ENCODE measurements at regions not wholly inside any gene's neighbourhood (a gene's known extent, or its start where the extent isn't known, plus 50 kb on each side); places are given as distances from the start of the nearest gene placed in this dataset.

DNA sequence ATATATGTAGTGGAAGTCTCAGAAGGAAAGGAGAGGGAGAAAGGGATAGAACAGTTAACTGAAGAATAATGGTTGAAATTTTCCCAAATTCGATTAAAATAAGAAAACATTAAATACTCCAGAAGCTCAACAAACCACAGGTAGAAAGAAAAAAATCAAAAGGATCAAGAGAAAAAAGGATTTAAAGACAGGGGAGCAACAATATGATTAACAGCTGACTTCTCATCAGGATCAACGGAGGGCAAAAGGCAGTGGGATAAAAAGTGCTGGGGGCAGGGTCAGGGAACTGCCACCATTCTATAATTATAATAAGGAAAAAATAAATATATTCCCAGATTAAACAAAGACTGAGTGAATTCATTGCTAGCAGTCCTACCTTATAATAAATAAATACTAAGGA, 55.3 kb downstream of the CDKN2C start:
- Histone ChIP-seq H3K9me3 (ENCODE audit: control insufficient read depth in 4 of 4, low read length in 3 of 4) (no peaks in the 10 kb centered on the region), H3K9ac (ENCODE audit: low read depth in 1 of 2, low read length in 2 of 2) (no peak overlapping the region), H3K27ac (ENCODE audit: low read depth in 1 of 2, low read length in 2 of 2) (no peak overlapping the region), H3K4me3 (ENCODE audit: low read depth in 1 of 3, low read length in 3 of 3) (no peak overlapping the region), H3K36me3 (ENCODE audit: control insufficient read depth in 4 of 4, insufficient read depth in 3 of 4, low read depth in 1 of 4, low read length in 3 of 4) (no peaks in the 10 kb centered on the region), H3K27me3 (ENCODE audit: control insufficient read depth in 4 of 4, insufficient read depth in 4 of 4, low read length in 3 of 4) (no peaks in the 10 kb centered on the region), H3K4me1 (ENCODE audit: control insufficient read depth in 4 of 4, insufficient read depth in 4 of 4, low read length in 3 of 4) (no peaks in the 10 kb centered on the region)
- no peak for TF ChIP-seq TAF1 (conservative IDR thresholded peaks at IDR 0.05)
- TF ChIP-seq NR2F2 (IDR thresholded peaks at IDR 0.05) = no peak
- no peak for TF ChIP-seq SP1 (IDR thresholded peaks at IDR 0.05)
- TF ChIP-seq FOXA2 (IDR thresholded peaks at IDR 0.05) = no peak
- TF ChIP-seq YY1 (IDR thresholded peaks at IDR 0.05) = no peak
- TF ChIP-seq RAD21 (IDR thresholded peaks at IDR 0.05) = no peak
- TF ChIP-seq JUND (IDR thresholded peaks at IDR 0.05) = no peak
- no peak for TF ChIP-seq EGR1 (IDR thresholded peaks at IDR 0.05; ENCODE audit: low read depth in 2 of 2)
- TF ChIP-seq, protein P1, sequence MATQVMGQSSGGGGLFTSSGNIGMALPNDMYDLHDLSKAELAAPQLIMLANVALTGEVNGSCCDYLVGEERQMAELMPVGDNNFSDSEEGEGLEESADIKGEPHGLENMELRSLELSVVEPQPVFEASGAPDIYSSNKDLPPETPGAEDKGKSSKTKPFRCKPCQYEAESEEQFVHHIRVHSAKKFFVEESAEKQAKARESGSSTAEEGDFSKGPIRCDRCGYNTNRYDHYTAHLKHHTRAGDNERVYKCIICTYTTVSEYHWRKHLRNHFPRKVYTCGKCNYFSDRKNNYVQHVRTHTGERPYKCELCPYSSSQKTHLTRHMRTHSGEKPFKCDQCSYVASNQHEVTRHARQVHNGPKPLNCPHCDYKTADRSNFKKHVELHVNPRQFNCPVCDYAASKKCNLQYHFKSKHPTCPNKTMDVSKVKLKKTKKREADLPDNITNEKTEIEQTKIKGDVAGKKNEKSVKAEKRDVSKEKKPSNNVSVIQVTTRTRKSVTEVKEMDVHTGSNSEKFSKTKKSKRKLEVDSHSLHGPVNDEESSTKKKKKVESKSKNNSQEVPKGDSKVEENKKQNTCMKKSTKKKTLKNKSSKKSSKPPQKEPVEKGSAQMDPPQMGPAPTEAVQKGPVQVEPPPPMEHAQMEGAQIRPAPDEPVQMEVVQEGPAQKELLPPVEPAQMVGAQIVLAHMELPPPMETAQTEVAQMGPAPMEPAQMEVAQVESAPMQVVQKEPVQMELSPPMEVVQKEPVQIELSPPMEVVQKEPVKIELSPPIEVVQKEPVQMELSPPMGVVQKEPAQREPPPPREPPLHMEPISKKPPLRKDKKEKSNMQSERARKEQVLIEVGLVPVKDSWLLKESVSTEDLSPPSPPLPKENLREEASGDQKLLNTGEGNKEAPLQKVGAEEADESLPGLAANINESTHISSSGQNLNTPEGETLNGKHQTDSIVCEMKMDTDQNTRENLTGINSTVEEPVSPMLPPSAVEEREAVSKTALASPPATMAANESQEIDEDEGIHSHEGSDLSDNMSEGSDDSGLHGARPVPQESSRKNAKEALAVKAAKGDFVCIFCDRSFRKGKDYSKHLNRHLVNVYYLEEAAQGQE (IDR thresholded peaks at IDR 0.05) = no peak
- 56% methylated on average over 2 of the region's 2 CpGs for WGBS
- DNase-seq (ENCODE audit: low spot score) = no peak

DNA sequence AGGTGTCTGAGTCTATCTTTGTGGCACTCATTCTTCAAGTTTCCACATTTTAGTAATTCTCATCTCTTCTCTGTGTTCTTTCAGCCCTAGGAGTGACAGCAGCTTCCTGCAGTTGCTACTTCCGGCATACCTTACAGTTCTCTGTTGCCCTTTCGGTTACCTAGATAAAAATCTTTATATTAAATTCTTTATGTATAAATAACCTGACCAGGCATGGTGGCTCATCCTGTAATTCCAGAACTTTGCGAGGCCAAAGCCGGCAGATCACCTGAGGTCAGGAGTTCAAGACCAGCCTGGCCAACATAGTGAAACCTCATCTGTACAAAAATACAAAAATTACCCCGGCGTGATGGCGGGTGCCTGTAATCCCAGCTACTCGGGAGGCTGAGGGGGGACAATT, 62.9 kb downstream of the CDKN2C start:
- TF ChIP-seq SP1 (IDR thresholded peaks at IDR 0.05) (no peak), EGR1 (IDR thresholded peaks at IDR 0.05; ENCODE audit: low read depth in 2 of 2) (no peak), RAD21 (IDR thresholded peaks at IDR 0.05) (no peak), RXRA (IDR thresholded peaks at IDR 0.05) (no peak)
- TF ChIP-seq, protein P2, sequence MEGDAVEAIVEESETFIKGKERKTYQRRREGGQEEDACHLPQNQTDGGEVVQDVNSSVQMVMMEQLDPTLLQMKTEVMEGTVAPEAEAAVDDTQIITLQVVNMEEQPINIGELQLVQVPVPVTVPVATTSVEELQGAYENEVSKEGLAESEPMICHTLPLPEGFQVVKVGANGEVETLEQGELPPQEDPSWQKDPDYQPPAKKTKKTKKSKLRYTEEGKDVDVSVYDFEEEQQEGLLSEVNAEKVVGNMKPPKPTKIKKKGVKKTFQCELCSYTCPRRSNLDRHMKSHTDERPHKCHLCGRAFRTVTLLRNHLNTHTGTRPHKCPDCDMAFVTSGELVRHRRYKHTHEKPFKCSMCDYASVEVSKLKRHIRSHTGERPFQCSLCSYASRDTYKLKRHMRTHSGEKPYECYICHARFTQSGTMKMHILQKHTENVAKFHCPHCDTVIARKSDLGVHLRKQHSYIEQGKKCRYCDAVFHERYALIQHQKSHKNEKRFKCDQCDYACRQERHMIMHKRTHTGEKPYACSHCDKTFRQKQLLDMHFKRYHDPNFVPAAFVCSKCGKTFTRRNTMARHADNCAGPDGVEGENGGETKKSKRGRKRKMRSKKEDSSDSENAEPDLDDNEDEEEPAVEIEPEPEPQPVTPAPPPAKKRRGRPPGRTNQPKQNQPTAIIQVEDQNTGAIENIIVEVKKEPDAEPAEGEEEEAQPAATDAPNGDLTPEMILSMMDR (IDR thresholded peaks at IDR 0.05; ENCODE audit: low read depth, low read length, missing input control) = no peak
- no peak overlapping the region for H3K9ac ChIP-seq (ENCODE audit: low read depth in 1 of 2, low read length in 2 of 2)
- WGBS = 96% methylated on average over 8 of the region's 8 CpGs
- no peaks in the 10 kb centered on the region for H3K27me3 ChIP-seq (ENCODE audit: control insufficient read depth in 4 of 4, insufficient read depth in 4 of 4, low read length in 3 of 4)
- H3K4me1 ChIP-seq (ENCODE audit: control insufficient read depth in 4 of 4, insufficient read depth in 4 of 4, low read length in 3 of 4) = no peaks in the 10 kb centered on the region
- H3K36me3 ChIP-seq (ENCODE audit: control insufficient read depth in 4 of 4, insufficient read depth in 3 of 4, low read depth in 1 of 4, low read length in 3 of 4) = no peaks in the 10 kb centered on the region
- no peak for DNase-seq (ENCODE audit: low spot score)
- H3K4me3 ChIP-seq (ENCODE audit: low read depth in 1 of 3, low read length in 3 of 3) = no peak overlapping the region
- H3K9me3 ChIP-seq (ENCODE audit: control insufficient read depth in 4 of 4, low read length in 3 of 4) = no peaks in the 10 kb centered on the region
- no peak overlapping the region for H3K27ac ChIP-seq (ENCODE audit: low read depth in 1 of 2, low read length in 2 of 2)

DNA sequence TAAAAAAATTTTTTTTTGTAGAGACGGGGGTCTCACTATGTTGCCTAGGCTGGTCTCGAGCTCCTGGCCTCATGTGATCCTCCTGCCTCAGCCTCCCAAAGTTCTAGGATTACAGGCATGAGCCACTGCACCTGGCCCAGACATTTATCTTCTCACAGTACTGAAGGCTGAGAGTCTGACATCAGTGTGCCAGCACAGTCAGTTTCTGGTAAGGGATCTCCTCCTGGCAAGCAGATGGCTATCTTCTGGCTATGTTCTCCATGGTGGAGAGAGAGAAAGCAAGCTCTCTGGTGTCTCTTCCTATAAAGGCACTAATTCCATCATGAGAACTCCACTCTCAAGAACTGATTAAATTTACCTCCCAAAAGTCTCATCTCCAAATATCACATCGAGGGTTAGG, 57.8 kb upstream of the C1orf185 start:
- no peak overlapping the region for H3K4me3 ChIP-seq (ENCODE audit: low read depth in 1 of 3, low read length in 3 of 3)
- 77% methylated on average over 3 of the region's 3 CpGs for WGBS
- no peaks in the 10 kb centered on the region for H3K27me3 ChIP-seq (ENCODE audit: control insufficient read depth in 4 of 4, insufficient read depth in 4 of 4, low read length in 3 of 4)
- H3K9ac ChIP-seq (ENCODE audit: low read depth in 1 of 2, low read length in 2 of 2) = no peak overlapping the region
- no peak overlapping the region for H3K27ac ChIP-seq (ENCODE audit: low read depth in 1 of 2, low read length in 2 of 2)
- TF ChIP-seq, protein P2 (IDR thresholded peaks at IDR 0.05; ENCODE audit: low read depth, low read length, missing input control) = no peak
- no peak for TF ChIP-seq EGR1 (IDR thresholded peaks at IDR 0.05; ENCODE audit: low read depth in 2 of 2)
- no peak for TF ChIP-seq SP1 (IDR thresholded peaks at IDR 0.05)
- TF ChIP-seq NR2F2 (IDR thresholded peaks at IDR 0.05) = no peak
- no peak for TF ChIP-seq FOXA2 (IDR thresholded peaks at IDR 0.05)
- TF ChIP-seq YY1 (IDR thresholded peaks at IDR 0.05) = no peak
- no peak for TF ChIP-seq HNF4G (IDR thresholded peaks at IDR 0.05)
- TF ChIP-seq, protein P3, sequence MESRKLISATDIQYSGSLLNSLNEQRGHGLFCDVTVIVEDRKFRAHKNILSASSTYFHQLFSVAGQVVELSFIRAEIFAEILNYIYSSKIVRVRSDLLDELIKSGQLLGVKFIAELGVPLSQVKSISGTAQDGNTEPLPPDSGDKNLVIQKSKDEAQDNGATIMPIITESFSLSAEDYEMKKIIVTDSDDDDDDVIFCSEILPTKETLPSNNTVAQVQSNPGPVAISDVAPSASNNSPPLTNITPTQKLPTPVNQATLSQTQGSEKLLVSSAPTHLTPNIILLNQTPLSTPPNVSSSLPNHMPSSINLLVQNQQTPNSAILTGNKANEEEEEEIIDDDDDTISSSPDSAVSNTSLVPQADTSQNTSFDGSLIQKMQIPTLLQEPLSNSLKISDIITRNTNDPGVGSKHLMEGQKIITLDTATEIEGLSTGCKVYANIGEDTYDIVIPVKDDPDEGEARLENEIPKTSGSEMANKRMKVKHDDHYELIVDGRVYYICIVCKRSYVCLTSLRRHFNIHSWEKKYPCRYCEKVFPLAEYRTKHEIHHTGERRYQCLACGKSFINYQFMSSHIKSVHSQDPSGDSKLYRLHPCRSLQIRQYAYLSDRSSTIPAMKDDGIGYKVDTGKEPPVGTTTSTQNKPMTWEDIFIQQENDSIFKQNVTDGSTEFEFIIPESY (IDR thresholded peaks at IDR 0.05) = no peak
- TF ChIP-seq, protein P4, sequence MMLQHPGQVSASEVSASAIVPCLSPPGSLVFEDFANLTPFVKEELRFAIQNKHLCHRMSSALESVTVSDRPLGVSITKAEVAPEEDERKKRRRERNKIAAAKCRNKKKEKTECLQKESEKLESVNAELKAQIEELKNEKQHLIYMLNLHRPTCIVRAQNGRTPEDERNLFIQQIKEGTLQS (IDR thresholded peaks at IDR 0.05) = no peak
- no peak for TF ChIP-seq RAD21 (IDR thresholded peaks at IDR 0.05)
- TF ChIP-seq GABPA (IDR thresholded peaks at IDR 0.05 in 1 of 2, conservative IDR thresholded peaks at IDR 0.05 in 1 of 2) = no peak
- no peak for TF ChIP-seq JUND (IDR thresholded peaks at IDR 0.05)
- no peaks in the 10 kb centered on the region for H3K9me3 ChIP-seq (ENCODE audit: control insufficient read depth in 4 of 4, low read length in 3 of 4)
- no peak for DNase-seq (ENCODE audit: low spot score)
- H3K4me1 ChIP-seq (ENCODE audit: control insufficient read depth in 4 of 4, insufficient read depth in 4 of 4, low read length in 3 of 4) = no peaks in the 10 kb centered on the region
- H3K36me3 ChIP-seq (ENCODE audit: control insufficient read depth in 4 of 4, insufficient read depth in 3 of 4, low read depth in 1 of 4, low read length in 3 of 4) = no peaks in the 10 kb centered on the region

All from liver (tissue), 8 donors.